Thymus (tissue), 11 donors: ENCODE measurements at regions not wholly inside any gene's neighbourhood (a gene's known extent, or its start where the extent isn't known, plus 50 kb on each side); places are given as distances from the start of the nearest gene placed in this dataset.

Experiments
- DNase-seq, 9 donors: peaks; one replicate each; pipeline ENCODE4 v3.0.0-alpha.2; 2013; ENCODE audit warnings: low spot score in 9 of 9, low read depth in 6 of 9, missing footprints in 1 of 9
- H3K27ac ChIP-seq, 2 donors: one replicate each; pipeline ENCODE4 v1.5.1; 2013; ENCODE audit warnings: control low read depth in 1 of 2, low read depth in 1 of 2, low read length in 1 of 2, mild to moderate bottlenecking in 1 of 2, moderate library complexity in 1 of 2
- H3K27me3 ChIP-seq, 2 donors: one replicate each; pipeline ENCODE4 v1.5.1; 2013; ENCODE audit warnings: low read length in 1 of 2; ENCODE audit not compliant: control insufficient read depth in 2 of 2, insufficient read depth in 1 of 2
- H3K36me3 ChIP-seq, 2 donors: one replicate each; pipeline ENCODE4 v1.5.1; 2013; ENCODE audit warnings: low read length in 1 of 2, mild to moderate bottlenecking in 1 of 2, moderate library complexity in 1 of 2; ENCODE audit not compliant: control insufficient read depth in 2 of 2, insufficient read depth in 2 of 2
- H3K4me1 ChIP-seq, 2 donors: one replicate each; pipeline ENCODE4 v1.5.1; 2013; ENCODE audit warnings: low read length in 2 of 2; ENCODE audit not compliant: control insufficient read depth in 2 of 2, insufficient read depth in 2 of 2
- H3K4me3 ChIP-seq, 2 donors: one replicate each; pipeline ENCODE4 v1.5.1; 2013; ENCODE audit warnings: low read length in 2 of 2, control low read depth in 1 of 2, mild to moderate bottlenecking in 1 of 2
- H3K9me3 ChIP-seq, 2 donors: one replicate each; pipeline ENCODE4 v1.5.1; 2013; ENCODE audit warnings: low read length in 1 of 2, mild to moderate bottlenecking in 1 of 2; ENCODE audit not compliant: control insufficient read depth in 2 of 2, insufficient read depth in 1 of 2
- WGBS: extraction: QIAGEN DNeasy Blood & Tissue Kit; methylation state at CpG from one replicate; pipeline ENCODE4 v1.1.7; 2013; 5-methylcytosine and 5-hydroxymethylcytosine counted together
- donor health status: healthy.

DNA sequence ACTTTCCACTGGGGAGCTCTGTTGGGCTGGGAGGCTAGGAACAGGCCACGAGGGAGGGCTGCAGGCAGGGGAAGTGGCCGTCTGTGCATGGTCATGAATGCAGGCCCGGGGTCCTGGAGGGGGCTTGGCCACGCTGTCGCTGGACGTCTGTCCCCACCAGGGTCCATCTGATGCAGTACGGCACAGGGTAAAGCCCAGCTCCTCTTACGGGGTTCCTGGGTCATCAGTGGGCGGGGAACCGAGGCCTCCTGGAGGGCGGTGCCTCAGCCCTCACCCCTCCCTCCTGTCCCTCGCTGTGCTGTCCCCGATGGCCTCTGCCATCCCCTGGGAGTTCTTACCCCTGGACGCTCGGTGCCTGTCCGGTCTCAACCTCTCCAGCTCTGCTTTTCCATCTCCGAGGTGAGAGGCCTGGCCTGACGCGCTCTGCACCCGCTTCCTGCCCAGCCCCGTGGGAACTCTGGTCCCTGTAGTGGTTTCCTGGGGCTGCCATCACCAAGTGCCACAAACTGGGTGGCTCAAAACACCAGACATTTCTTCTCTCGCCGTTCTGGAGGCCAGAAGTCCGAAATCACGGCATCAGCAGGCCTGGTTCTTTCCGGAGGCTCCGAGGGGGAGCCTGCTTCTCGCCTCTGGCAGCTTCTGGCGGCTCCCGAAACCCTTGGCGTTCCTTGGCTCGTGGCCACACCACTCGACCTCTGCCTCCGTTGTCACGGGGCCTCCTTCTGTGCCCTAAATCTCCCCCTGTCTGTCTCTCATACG lies 182.8 kb downstream of the SEC14L1 start:
- DNase-seq: no peak
- Histone ChIP-seq H3K27ac (peak overlapping the region; percentile 72 to 79), H3K4me3 (no peak overlapping the region), H3K4me1 (peaks cover 34 to 92% of the 10 kb centered on the region in 2 donors), H3K36me3 (peaks cover 0 to 3% of the 10 kb centered on the region in 2 donors), H3K27me3 (peaks cover 0 to 16% of the 10 kb centered on the region in 2 donors), H3K9me3 (peaks cover 0 to 3% of the 10 kb centered on the region in 2 donors)
- WGBS: 55% methylated on average over 36 of the region's 36 CpGs

DNA sequence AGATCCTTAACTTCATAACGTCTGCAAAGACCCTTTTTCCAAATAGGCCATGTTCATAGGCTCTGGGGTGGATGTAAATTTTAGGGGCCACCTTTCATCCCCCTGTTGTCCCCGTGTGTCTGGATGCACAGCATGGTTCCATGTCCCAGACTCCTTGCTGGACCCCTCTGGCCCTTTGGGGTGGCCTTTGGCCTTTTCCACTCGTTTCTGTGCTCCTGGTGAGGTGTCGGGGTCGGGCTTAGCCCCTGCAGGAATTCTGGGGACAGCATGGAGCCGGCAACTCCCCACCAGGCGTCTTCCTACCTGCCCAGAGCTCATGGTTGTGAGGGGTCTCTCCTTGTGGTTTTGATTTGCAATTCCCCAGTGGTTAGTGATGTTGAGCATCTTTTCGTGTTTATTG lies 183.5 kb downstream of the SEC14L1 start:
- Histone ChIP-seq H3K27me3 (peaks cover 0 to 16% of the 10 kb centered on the region in 2 donors), H3K4me3 (no peak overlapping the region), H3K4me1 (peaks cover 38 to 92% of the 10 kb centered on the region in 2 donors), H3K36me3 (peaks cover 0 to 3% of the 10 kb centered on the region in 2 donors), H3K9me3 (peaks cover 0 to 3% of the 10 kb centered on the region in 2 donors), H3K27ac (peak overlapping the region; percentile 15 to 72)
- 97% methylated on average over 8 of the region's 8 CpGs for WGBS
- no peak for DNase-seq

DNA sequence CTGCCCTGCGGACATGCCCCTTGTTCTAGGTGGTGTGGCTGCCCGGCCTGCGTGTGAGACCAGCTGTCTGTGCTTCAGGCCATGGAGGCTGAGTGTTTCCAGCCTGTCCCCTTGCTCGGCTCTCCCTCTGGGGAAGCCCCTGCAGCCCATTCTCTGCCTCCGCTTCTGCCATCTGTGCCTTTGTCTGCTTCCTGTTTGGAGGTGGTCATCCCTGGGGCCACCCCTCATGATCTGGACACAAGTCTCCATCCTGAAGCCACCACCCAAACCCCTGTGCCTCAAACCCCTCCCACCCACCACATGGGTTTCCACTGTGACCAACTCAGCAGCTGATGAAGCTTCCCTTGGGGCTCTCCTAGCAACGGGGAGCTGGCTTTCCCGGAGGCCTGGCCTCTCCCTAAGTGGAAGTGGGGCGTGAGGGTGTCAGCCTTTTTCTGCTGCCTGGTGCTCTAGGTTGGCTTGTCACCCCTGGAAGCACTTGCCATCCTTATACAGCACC lies 184.9 kb downstream of the SEC14L1 start:
- Histone ChIP-seq H3K27ac (peak overlapping the region; percentile 22 to 77), H3K4me1 (peaks cover 43 to 92% of the 10 kb centered on the region in 2 donors), H3K36me3 (peaks cover 0 to 3% of the 10 kb centered on the region in 2 donors), H3K9me3 (peaks cover 0 to 6% of the 10 kb centered on the region in 2 donors), H3K27me3 (peaks cover 0 to 12% of the 10 kb centered on the region in 2 donors), H3K4me3 (no peak overlapping the region)
- DNase-seq: no peak
- WGBS: 86% methylated on average over 8 of the region's 8 CpGs

DNA sequence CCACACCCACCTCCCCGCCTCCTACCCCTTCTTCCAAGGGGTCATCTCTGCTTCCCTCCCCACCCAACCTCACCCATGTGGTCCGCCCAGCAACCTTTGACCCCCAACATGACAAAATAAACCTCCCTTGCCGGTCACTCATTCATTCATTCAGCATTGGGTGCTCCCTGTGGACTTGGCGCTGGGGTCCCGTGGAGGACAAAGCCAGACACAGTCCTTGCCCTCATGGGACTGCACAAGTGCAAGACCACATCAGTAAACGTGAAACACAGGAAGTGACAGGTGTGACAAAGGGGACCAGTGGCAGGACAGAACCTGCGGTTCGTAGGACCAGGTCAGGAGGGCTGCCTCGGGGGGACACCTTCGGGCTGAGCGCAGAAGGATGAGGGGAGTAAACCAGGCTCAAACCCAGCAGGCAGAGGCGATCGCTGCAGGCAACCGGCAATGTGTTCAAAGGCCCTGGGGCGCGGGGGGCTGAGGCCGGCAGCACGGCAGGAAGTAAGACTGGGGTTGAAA lies 185.4 kb downstream of the SEC14L1 start:
- H3K9me3 ChIP-seq: peaks cover 0 to 6% of the 10 kb centered on the region in 2 donors
- peaks cover 0 to 14% of the 10 kb centered on the region in 2 donors for H3K27me3 ChIP-seq
- H3K4me3 ChIP-seq: no peak overlapping the region
- 55% methylated on average over 18 of the region's 18 CpGs for WGBS
- peaks cover 0 to 3% of the 10 kb centered on the region in 2 donors for H3K36me3 ChIP-seq
- peaks cover 44 to 95% of the 10 kb centered on the region in 2 donors for H3K4me1 ChIP-seq
- H3K27ac ChIP-seq: no peak overlapping the region
- peak in 2 of 9 donors; percentile 45 to 63 for DNase-seq

DNA sequence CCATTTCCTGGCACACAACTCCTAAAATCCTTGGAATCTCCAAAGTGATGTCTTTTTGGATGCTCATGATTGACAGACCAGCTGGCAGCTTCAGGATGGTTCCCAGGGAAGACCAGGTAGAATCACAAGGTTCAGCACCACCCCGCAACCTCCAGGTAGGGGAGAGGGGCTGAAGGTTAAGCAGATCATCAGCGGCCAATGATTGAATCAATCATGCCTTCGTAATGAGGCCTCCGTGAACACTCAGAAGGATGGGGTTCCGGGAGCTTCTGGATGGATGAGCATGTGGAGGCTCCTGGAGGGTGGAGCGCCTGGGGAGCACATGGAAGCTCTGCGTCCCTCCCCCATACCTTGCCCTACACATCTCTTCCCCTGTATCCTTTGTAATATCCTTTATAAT lies 185.9 kb downstream of the SEC14L1 start:
- H3K36me3 ChIP-seq: peaks cover 0 to 3% of the 10 kb centered on the region in 2 donors
- peaks cover 0 to 6% of the 10 kb centered on the region in 2 donors for H3K9me3 ChIP-seq
- no peak overlapping the region for H3K27ac ChIP-seq
- peaks cover 46 to 100% of the 10 kb centered on the region in 2 donors for H3K4me1 ChIP-seq
- DNase-seq: no peak
- no peak overlapping the region for H3K4me3 ChIP-seq
- 99% methylated on average over 7 of the region's 7 CpGs for WGBS
- H3K27me3 ChIP-seq: peaks cover 0 to 14% of the 10 kb centered on the region in 2 donors

DNA sequence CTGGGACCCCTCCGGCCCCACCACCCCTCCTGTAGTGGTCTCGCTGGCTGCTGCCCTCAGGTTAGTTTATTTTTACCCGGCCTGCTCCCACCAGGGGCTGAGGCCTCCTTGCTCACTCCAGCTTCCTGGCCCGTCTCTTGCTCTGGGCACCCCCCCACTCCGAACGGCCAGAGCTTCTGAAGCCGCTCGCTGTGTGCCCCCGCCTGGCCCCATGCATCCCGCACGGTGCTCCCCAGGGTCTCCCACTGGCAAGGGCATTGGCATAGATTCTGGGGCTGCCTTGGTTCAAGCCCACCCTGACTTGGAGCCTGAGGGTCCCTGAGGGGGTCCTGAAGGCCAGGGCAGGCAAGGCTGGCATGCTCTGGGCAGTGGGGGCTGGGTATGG lies 186.4 kb downstream of the SEC14L1 start:
- Histone ChIP-seq H3K9me3 (peaks cover 0 to 6% of the 10 kb centered on the region in 2 donors), H3K4me1 (peaks cover 49 to 100% of the 10 kb centered on the region in 2 donors), H3K4me3 (no peak overlapping the region), H3K36me3 (peaks cover 0 to 3% of the 10 kb centered on the region in 2 donors), H3K27ac (no peak overlapping the region), H3K27me3 (peaks cover 0 to 14% of the 10 kb centered on the region in 2 donors)
- WGBS: 98% methylated on average over 11 of the region's 11 CpGs
- DNase-seq: no peak

DNA sequence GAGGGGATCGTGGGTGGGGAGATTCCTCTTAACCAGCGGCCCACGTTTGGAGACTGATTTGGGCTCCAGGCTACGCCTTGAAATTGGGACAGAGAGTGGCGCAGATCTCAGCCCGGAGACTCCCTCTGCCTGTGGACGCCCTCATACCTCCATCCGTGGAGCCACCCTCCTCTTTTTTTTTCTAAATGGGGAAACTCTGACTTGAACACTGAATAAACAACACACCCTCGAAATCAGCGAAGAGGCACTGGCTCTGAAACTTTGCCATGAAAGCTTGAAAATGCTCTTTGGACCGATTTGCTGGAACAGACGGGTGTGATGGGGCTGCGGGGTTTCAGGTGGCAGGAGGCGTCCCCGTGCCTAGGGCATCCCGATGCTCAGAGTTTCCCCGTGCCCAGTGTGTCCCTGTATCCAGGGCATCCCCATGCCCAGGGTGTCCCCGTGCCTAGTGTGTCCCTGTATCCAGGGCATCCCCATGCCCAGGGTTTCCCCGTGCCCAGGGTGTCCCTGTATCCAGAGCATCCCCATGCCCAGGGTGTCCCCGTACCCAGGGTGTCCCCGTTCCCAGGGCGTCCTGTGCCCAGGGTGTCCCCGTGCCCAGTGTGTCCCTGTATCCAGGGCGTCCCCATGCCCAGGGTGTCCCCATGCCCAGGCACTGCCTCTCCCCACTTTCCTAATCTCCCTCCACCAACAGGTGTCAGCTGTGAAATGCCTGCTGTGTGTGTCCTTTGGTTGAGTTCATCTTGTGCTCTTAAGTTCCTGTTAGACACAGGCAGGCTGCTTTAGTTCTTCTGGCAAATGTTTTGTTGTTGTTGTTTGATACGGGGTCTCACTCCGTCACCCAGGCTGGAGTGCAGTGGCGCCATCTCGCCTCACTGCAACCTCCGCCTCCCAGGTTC lies 187.0 kb downstream of the SEC14L1 start:
- peak overlapping the region in 1 of 2 donors; percentile 2 for H3K27ac ChIP-seq
- H3K36me3 ChIP-seq: no peaks in the 10 kb centered on the region
- peaks cover 54 to 100% of the 10 kb centered on the region in 2 donors for H3K4me1 ChIP-seq
- H3K4me3 ChIP-seq: no peak overlapping the region
- 94% methylated on average over 29 of the region's 29 CpGs for WGBS
- peak in 1 of 9 donors; percentile 65 for DNase-seq
- peaks cover 0 to 11% of the 10 kb centered on the region in 2 donors for H3K27me3 ChIP-seq
- H3K9me3 ChIP-seq: peaks cover 0 to 6% of the 10 kb centered on the region in 2 donors

DNA sequence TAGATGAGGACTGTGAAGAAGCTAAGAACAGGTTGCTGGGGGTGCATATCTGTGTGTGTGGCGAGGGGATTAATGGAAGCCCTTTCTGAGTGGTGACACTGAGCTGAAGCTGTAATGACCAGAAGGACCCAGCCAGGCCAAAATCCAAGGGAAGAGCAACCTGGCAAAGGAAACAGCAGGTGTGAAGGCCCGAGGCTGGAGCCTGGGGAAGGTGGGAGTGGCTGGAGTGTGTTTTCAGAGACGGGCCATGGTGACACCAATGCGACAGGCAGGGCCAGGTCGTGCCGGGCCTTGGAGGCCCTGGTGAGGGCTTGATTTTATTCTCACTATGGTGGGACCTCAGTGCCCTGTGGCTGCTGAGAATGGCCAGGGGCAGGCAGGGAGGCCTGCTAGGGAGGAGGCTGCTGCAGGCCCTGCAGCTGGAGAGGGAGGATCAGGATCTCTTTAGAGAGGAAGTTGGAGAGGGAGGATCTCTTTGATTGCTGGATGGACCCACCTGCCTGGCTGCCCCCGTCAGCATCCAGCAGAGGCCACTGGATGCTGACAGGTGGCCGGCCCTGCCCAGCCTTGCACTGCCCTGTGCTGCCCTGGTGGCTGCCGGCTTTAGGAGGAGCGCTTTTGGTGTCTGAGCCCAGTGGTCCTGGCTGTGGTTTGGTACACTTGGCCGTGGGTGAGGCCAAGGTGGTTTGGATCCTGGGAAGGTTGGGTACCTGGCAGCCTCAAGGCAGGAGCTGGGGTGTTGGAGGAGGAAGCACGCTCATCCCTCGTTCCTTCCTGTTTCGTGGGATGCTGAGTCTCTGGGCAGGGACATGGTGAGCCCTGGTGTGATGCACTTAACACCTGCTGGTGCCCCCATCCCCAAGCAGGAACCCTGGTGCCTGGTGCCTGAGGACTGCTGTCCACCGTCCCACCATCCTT lies 188.3 kb downstream of the SEC14L1 start:
- H3K4me1 ChIP-seq: peaks cover 56 to 97% of the 10 kb centered on the region in 2 donors
- no peak for DNase-seq
- WGBS: 86% methylated on average over 15 of the region's 15 CpGs
- no peaks in the 10 kb centered on the region for H3K36me3 ChIP-seq
- no peak overlapping the region for H3K27ac ChIP-seq
- H3K9me3 ChIP-seq: peaks cover 0 to 3% of the 10 kb centered on the region in 2 donors
- peaks cover 0 to 3% of the 10 kb centered on the region in 2 donors for H3K27me3 ChIP-seq
- no peak overlapping the region for H3K4me3 ChIP-seq
